Prostate gland (tissue), 2 donors: ENCODE measurements at regions not wholly inside any gene's neighbourhood (a gene's known extent, or its start where the extent isn't known, plus 50 kb on each side); places are given as distances from the start of the nearest gene placed in this dataset.

ENCODE experiments used
- POLR2A ChIP-seq: fragments of 450-650 bp; IDR thresholded peaks from one replicate; pipeline ENCODE4 v1.6.1; 2016; ENCODE audit warnings: antibody characterized with exemption, mild to moderate bottlenecking
- POLR2AphosphoS5 ChIP-seq: sonication (generic); formaldehyde crosslinking; IDR thresholded peaks from one replicate; pipeline ENCODE4 v1.6.1; 2017; ENCODE audit warnings: antibody characterized with exemption
- TF ChIP-seq, protein P1 (sequence below), 4 experiments: fragments of 200-600 bp in 2 of 4; fragments of 450-650 bp in 2 of 4; sonication (generic) in 2 of 4; IDR thresholded peaks; 1 replicate in 3 of 4; 2 replicates in 1 of 4; pipeline ENCODE4 v1.5.1; 2016 to 2019; ENCODE audit warnings: antibody characterized with exemption in 4 of 4, mild to moderate bottlenecking in 2 of 4, moderate library complexity in 2 of 4

DNA sequence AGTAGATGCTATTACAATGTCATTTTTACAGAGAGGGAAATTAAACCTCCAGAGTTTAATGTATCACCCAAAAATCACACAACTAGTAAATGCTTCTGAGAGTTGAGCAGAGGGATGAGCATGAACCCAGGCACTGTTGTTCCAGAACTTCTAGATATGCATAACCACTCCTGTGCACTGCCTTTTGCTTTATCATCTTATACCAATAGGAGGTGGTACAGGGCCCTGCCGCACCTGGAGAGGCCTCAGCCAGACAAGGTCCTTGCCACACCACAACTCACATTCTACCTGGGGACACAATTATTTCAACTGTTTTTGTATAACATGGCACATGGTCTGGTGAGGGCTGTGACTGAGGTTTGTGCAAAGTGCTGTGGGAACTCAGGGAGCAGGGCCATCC lies 78.5 kb upstream of the NTRK3 start:
- TF ChIP-seq POLR2A (no peak), POLR2AphosphoS5 (no peak)
- TF ChIP-seq, protein P1, sequence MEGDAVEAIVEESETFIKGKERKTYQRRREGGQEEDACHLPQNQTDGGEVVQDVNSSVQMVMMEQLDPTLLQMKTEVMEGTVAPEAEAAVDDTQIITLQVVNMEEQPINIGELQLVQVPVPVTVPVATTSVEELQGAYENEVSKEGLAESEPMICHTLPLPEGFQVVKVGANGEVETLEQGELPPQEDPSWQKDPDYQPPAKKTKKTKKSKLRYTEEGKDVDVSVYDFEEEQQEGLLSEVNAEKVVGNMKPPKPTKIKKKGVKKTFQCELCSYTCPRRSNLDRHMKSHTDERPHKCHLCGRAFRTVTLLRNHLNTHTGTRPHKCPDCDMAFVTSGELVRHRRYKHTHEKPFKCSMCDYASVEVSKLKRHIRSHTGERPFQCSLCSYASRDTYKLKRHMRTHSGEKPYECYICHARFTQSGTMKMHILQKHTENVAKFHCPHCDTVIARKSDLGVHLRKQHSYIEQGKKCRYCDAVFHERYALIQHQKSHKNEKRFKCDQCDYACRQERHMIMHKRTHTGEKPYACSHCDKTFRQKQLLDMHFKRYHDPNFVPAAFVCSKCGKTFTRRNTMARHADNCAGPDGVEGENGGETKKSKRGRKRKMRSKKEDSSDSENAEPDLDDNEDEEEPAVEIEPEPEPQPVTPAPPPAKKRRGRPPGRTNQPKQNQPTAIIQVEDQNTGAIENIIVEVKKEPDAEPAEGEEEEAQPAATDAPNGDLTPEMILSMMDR (IDR thresholded peaks at IDR 0.05) = no peak
